ENCODE measurements at regions not wholly inside any gene's neighbourhood (a gene's known extent, or its start where the extent isn't known, plus 50 kb on each side); places are given as distances from the start of the nearest gene placed in this dataset.

- H3K36me3 Mint-ChIP-seq (ENCODE audit: low read depth) = peaks cover 3% of the 10 kb centered on the region
- H3K27me3 Mint-ChIP-seq (ENCODE audit: low read depth) = no peaks in the 10 kb centered on the region
- peaks cover 27% of the 10 kb centered on the region for H3K4me1 Mint-ChIP-seq
- peaks cover 2% of the 10 kb centered on the region for H3K9me3 Mint-ChIP-seq
- no peak overlapping the region for H3K4me3 Mint-ChIP-seq
- no peak for DNase-seq (ENCODE audit: low read depth, low spot score)
- no peak overlapping the region for H3K27ac Mint-ChIP-seq (ENCODE audit: unreplicated experiment)
- TF ChIP-seq, protein P1, sequence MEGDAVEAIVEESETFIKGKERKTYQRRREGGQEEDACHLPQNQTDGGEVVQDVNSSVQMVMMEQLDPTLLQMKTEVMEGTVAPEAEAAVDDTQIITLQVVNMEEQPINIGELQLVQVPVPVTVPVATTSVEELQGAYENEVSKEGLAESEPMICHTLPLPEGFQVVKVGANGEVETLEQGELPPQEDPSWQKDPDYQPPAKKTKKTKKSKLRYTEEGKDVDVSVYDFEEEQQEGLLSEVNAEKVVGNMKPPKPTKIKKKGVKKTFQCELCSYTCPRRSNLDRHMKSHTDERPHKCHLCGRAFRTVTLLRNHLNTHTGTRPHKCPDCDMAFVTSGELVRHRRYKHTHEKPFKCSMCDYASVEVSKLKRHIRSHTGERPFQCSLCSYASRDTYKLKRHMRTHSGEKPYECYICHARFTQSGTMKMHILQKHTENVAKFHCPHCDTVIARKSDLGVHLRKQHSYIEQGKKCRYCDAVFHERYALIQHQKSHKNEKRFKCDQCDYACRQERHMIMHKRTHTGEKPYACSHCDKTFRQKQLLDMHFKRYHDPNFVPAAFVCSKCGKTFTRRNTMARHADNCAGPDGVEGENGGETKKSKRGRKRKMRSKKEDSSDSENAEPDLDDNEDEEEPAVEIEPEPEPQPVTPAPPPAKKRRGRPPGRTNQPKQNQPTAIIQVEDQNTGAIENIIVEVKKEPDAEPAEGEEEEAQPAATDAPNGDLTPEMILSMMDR (conservative IDR thresholded peaks at IDR 0.05) = no peak
Observed at GRCh38 chr6:22716721-22717120, 147.4 kb downstream of the HDGFL1 start.

- H3K9me3 Mint-ChIP-seq = peaks cover 5% of the 10 kb centered on the region
- DNase-seq (ENCODE audit: low read depth, low spot score) = no peak
- peaks cover 25% of the 10 kb centered on the region for H3K4me1 Mint-ChIP-seq
- H3K27me3 Mint-ChIP-seq (ENCODE audit: low read depth) = no peaks in the 10 kb centered on the region
- H3K36me3 Mint-ChIP-seq (ENCODE audit: low read depth) = peaks cover 10% of the 10 kb centered on the region
- no peak overlapping the region for H3K4me3 Mint-ChIP-seq
- H3K27ac Mint-ChIP-seq (ENCODE audit: unreplicated experiment) = no peak overlapping the region
- TF ChIP-seq, protein P1 (conservative IDR thresholded peaks at IDR 0.05) = no peak
Observed at GRCh38 chr6:22717915-22718314, 148.5 kb downstream of the HDGFL1 start.

GRCh38 chr6:22722913-22723312 is 153.5 kb downstream of the HDGFL1 start:
- no peaks in the 10 kb centered on the region for H3K27me3 Mint-ChIP-seq (ENCODE audit: low read depth)
- DNase-seq (ENCODE audit: low read depth, low spot score) = no peak
- no peak overlapping the region for H3K4me3 Mint-ChIP-seq
- no peak overlapping the region for H3K27ac Mint-ChIP-seq (ENCODE audit: unreplicated experiment)
- TF ChIP-seq, protein P1 (conservative IDR thresholded peaks at IDR 0.05) = no peak
- H3K9me3 Mint-ChIP-seq = peaks cover 12% of the 10 kb centered on the region
- H3K4me1 Mint-ChIP-seq = peaks cover 30% of the 10 kb centered on the region
- peaks cover 17% of the 10 kb centered on the region for H3K36me3 Mint-ChIP-seq (ENCODE audit: low read depth)

DNA sequence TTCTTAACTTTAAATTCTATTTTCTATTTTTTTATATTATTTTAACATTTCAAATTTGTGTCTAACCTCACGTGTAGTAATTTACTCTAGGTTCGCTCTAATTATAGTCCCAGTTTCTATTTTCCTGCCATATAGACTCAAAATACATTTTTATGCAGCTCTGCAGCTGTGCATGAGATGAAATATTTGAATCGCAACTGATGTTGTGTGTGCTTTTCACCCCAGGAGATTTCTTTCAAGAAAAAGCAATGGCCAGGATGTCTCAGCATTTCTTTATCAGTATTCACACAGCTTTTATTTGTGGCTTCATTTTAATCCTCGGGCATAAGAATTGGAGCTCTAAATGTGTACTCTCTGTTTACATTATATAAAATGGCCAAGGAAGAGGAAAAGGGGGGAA is 157.6 kb downstream of the HDGFL1 start:
- TF ChIP-seq, protein P1 (conservative IDR thresholded peaks at IDR 0.05) = no peak

DNA sequence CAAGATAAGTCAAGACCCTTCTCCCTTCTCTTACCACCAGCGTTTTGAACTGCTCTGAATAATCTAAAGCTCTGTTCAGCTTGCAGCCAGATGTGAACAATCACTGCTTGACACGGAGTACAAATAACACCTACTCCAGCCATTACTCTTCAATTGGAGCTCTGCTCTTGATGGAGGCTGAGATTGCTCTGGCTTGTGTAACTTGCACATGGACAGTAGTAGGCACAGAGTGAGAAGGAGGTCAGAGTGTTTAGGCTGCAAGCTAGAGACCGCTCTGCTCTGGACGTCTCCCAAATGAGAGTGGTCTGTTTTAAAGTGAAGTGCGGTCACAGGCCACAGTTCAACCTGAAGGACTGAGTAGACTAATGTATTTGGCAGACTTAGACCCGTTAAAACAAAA is 158.3 kb downstream of the HDGFL1 start:
- Mint-ChIP-seq H3K4me1 (peaks cover 33% of the 10 kb centered on the region), H3K27ac (ENCODE audit: unreplicated experiment) (peak overlapping the region; percentile 27), H3K36me3 (ENCODE audit: low read depth) (peaks cover 14% of the 10 kb centered on the region), H3K9me3 (peaks cover 11% of the 10 kb centered on the region), H3K4me3 (no peak overlapping the region), H3K27me3 (ENCODE audit: low read depth) (no peaks in the 10 kb centered on the region)
- TF ChIP-seq, protein P1 (conservative IDR thresholded peaks at IDR 0.05) = no peak
- DNase-seq (ENCODE audit: low read depth, low spot score) = no peak

More for the DNA sequence above, 157.6 kb downstream of the HDGFL1 start:
- peaks cover 8% of the 10 kb centered on the region for H3K9me3 Mint-ChIP-seq
- DNase-seq (ENCODE audit: low read depth, low spot score) = no peak
- H3K27me3 Mint-ChIP-seq (ENCODE audit: low read depth) = no peaks in the 10 kb centered on the region
- H3K4me1 Mint-ChIP-seq = peaks cover 28% of the 10 kb centered on the region
- no peak overlapping the region for H3K27ac Mint-ChIP-seq (ENCODE audit: unreplicated experiment)
- peaks cover 12% of the 10 kb centered on the region for H3K36me3 Mint-ChIP-seq (ENCODE audit: low read depth)
- no peak overlapping the region for H3K4me3 Mint-ChIP-seq
